H9 (cell line): ENCODE measurements at regions not wholly inside any gene's neighbourhood (a gene's known extent, or its start where the extent isn't known, plus 50 kb on each side); places are given as distances from the start of the nearest gene placed in this dataset.

Experiments
- DNase-seq: peaks from one replicate; pipeline ENCODE4 v3.0.0-alpha.2; 2017
- H2AFZ ChIP-seq: one replicate; pipeline ENCODE4 v1.6.1; 2013; ENCODE audit warnings: mild to moderate bottlenecking, low read length, control low read depth, moderate library complexity
- H2AK5ac ChIP-seq: 2 replicates; pipeline ENCODE4 v1.6.1; 2013; ENCODE audit warnings: low read length, control low read depth, mixed read lengths; ENCODE audit not compliant: insufficient read length
- H2BK120ac ChIP-seq: one replicate; pipeline ENCODE4 v1.6.1; 2013; ENCODE audit warnings: low read depth, mild to moderate bottlenecking, low read length, control low read depth, inconsistent platforms; ENCODE audit not compliant: poor library complexity, severe bottlenecking
- H2BK12ac ChIP-seq: 2 replicates; pipeline ENCODE4 v1.6.1; 2013; ENCODE audit warnings: low read length, control low read depth, mixed read lengths, low read depth; ENCODE audit not compliant: insufficient read length
- H2BK15ac ChIP-seq: 2 replicates; pipeline ENCODE4 v1.6.1; 2013; ENCODE audit warnings: low read depth, low read length, control low read depth
- H2BK20ac ChIP-seq: one replicate; pipeline ENCODE4 v1.6.1; 2013; ENCODE audit warnings: low read depth, mild to moderate bottlenecking, low read length, control low read depth, inconsistent platforms; ENCODE audit not compliant: poor library complexity, severe bottlenecking
- H2BK5ac ChIP-seq: 2 replicates; pipeline ENCODE4 v1.6.1; 2013; ENCODE audit warnings: low read length, control low read depth, mixed read lengths; ENCODE audit not compliant: insufficient read length
- H3K14ac ChIP-seq: 2 replicates; pipeline ENCODE4 v1.6.1; 2013; ENCODE audit warnings: low read length, control low read depth; ENCODE audit not compliant: insufficient read depth
- H3K18ac ChIP-seq: 2 replicates; pipeline ENCODE4 v1.6.1; 2013; ENCODE audit warnings: low read depth, mild to moderate bottlenecking, mixed read lengths, low read length, control low read depth; ENCODE audit not compliant: insufficient read length
- H3K23ac ChIP-seq: 2 replicates; pipeline ENCODE4 v1.6.1; 2013; ENCODE audit warnings: low read length, control low read depth, mixed read lengths, low read depth; ENCODE audit not compliant: insufficient read length
- H3K23me2 ChIP-seq: 2 replicates; pipeline ENCODE4 v1.6.1; 2013; ENCODE audit warnings: low read depth, mild to moderate bottlenecking, mixed read lengths, low read length, control low read depth; ENCODE audit not compliant: insufficient read length, poor library complexity, severe bottlenecking
- H3K27ac ChIP-seq: 2 replicates; pipeline ENCODE4 v1.5.1; 2013; ENCODE audit warnings: low read length, control low read depth, mixed read lengths, low read depth; ENCODE audit not compliant: insufficient read length
- H3K27me3 ChIP-seq: 2 replicates; pipeline ENCODE4 v1.6.1; 2013; ENCODE audit warnings: low read length, control low read depth, inconsistent platforms; ENCODE audit not compliant: insufficient read depth
- H3K4ac ChIP-seq: 2 replicates; pipeline ENCODE4 v1.6.1; 2013; ENCODE audit warnings: low read depth, mild to moderate bottlenecking, control low read depth, inconsistent platforms, low read length, moderate library complexity
- H3K4me1 ChIP-seq: 2 replicates; pipeline ENCODE4 v1.6.1; 2013; ENCODE audit warnings: low read length, control low read depth, inconsistent platforms; ENCODE audit not compliant: insufficient read depth
- H3K4me2 ChIP-seq: 2 replicates; pipeline ENCODE4 v1.6.1; 2013; ENCODE audit warnings: low read length, control low read depth, mixed read lengths; ENCODE audit not compliant: insufficient read length, insufficient read depth
- H3K56ac ChIP-seq: 2 replicates; pipeline ENCODE4 v1.6.1; 2013; ENCODE audit warnings: low read depth, mild to moderate bottlenecking, mixed read lengths, low read length, control low read depth; ENCODE audit not compliant: insufficient read length
- H3K79me1 ChIP-seq: 2 replicates; pipeline ENCODE4 v1.6.1; 2013; ENCODE audit warnings: low read depth, mild to moderate bottlenecking, moderate library complexity, low read length, control low read depth, inconsistent platforms; ENCODE audit not compliant: insufficient read depth, poor library complexity, severe bottlenecking
- H3K79me2 ChIP-seq: 2 replicates; pipeline ENCODE4 v1.6.1; 2013; ENCODE audit warnings: low read length, control low read depth, inconsistent platforms; ENCODE audit not compliant: insufficient read depth
- H3K9ac ChIP-seq: 2 replicates; pipeline ENCODE4 v1.6.1; 2013; ENCODE audit warnings: low read length, control low read depth, mixed read lengths; ENCODE audit not compliant: insufficient read length; ENCODE audit errors: extremely low read depth
- H3K9me3 ChIP-seq: one replicate; pipeline ENCODE4 v1.6.1; 2013; ENCODE audit warnings: low read depth, low read length, inconsistent platforms; ENCODE audit not compliant: control insufficient read depth
- H3T11ph ChIP-seq: one replicate; pipeline ENCODE4 v1.6.1; 2013; ENCODE audit warnings: mild to moderate bottlenecking, low read length, control low read depth, inconsistent platforms
- H4K20me1 ChIP-seq: one replicate; pipeline ENCODE4 v1.6.1; 2013; ENCODE audit not compliant: control insufficient read depth, insufficient read length, insufficient read depth
- H4K5ac ChIP-seq: 2 replicates; pipeline ENCODE4 v1.6.1; 2013; ENCODE audit warnings: low read depth, mild to moderate bottlenecking, mixed read lengths, low read length, control low read depth; ENCODE audit not compliant: insufficient read length
- H4K8ac ChIP-seq: replicated peaks from 2 replicates; pipeline ENCODE4 v1.6.1; 2013; ENCODE audit warnings: low read length, control low read depth, mixed read lengths, low read depth; ENCODE audit not compliant: insufficient read length
- H4K91ac ChIP-seq: 2 replicates; pipeline ENCODE4 v1.6.1; 2013; ENCODE audit warnings: low read depth, mild to moderate bottlenecking, moderate library complexity, mixed read lengths, low read length, control low read depth; ENCODE audit not compliant: insufficient read length
- H3K27ac Mint-ChIP-seq, 3 experiments: 2 replicates in 2 of 3; 3 replicates in 1 of 3; pipeline ENCODE4 v1.8.0; 2020 to 2021; ENCODE audit warnings: mixed read lengths in 3 of 3, mild to moderate bottlenecking in 1 of 3, moderate library complexity in 1 of 3
- H3K27me3 Mint-ChIP-seq: 2 replicates; pipeline ENCODE4 v1.8.0; 2021; ENCODE audit warnings: low read depth, mild to moderate bottlenecking, moderate library complexity, mixed read lengths
- H3K36me3 Mint-ChIP-seq, 3 experiments: 2 replicates in 2 of 3; 3 replicates in 1 of 3; pipeline ENCODE4 v1.8.0; 2020 to 2021; ENCODE audit warnings: low read depth in 3 of 3, mixed read lengths in 3 of 3; ENCODE audit not compliant: insufficient read depth in 1 of 3
- H3K4me1 Mint-ChIP-seq, 2 experiments: 2 replicates each; pipeline ENCODE4 v1.8.0; 2020; ENCODE audit warnings: mixed read lengths in 2 of 2
- H3K4me3 Mint-ChIP-seq, 2 experiments: 2 replicates in 1 of 2; 3 replicates in 1 of 2; pipeline ENCODE4 v1.8.0; 2020 to 2021; ENCODE audit warnings: mild to moderate bottlenecking in 2 of 2, mixed read lengths in 2 of 2, moderate library complexity in 1 of 2
- H3K9me3 Mint-ChIP-seq, 2 experiments: 2 replicates in 1 of 2; 3 replicates in 1 of 2; pipeline ENCODE4 v1.8.0; 2020; ENCODE audit warnings: mild to moderate bottlenecking in 2 of 2, mixed read lengths in 2 of 2, moderate library complexity in 1 of 2
- CTCF ChIP-seq: fragments of 200-600 bp; sonication (generic); conservative IDR thresholded peaks from 3 replicates; pipeline ENCODE4 v1.8.0; 2021; ENCODE audit warnings: antibody characterized with exemption, mild to moderate bottlenecking
- WGBS: extraction: QIAGEN DNeasy Blood & Tissue Kit; methylation state at CpG from one replicate; pipeline ENCODE4 v1.1.7; 2013; ENCODE audit warnings: missing lambda C conversion rate, low lambda C conversion rate, mixed read lengths; ENCODE audit not compliant: insufficient read length; ENCODE audit errors: extremely low coverage; 5-methylcytosine and 5-hydroxymethylcytosine counted together

GRCh38 chr1:5753549-5754421 is 238.4 kb downstream of the NPHP4 start:
- Mint-ChIP-seq H3K27me3 (peaks cover 9% of the 10 kb centered on the region), H3K36me3 (no peaks in the 10 kb centered on the region), H3K4me3 (no peak overlapping the region), H3K27ac (peak overlapping the region in 2 of 3 experiments; percentile 77 to 81; a peak in 2 of 7 replicates), H3K4me1 (peaks cover 16 to 24% of the 10 kb centered on the region in 2 experiments), H3K9me3 (no peaks in the 10 kb centered on the region; a peak in 1 of 5 replicates)
- no peak overlapping the region for H2BK15ac ChIP-seq
- H3K23ac ChIP-seq = no peak overlapping the region
- H3K4me1 ChIP-seq = peaks cover 6% of the 10 kb centered on the region; the same call in 1 of the 2 replicates
- no peak overlapping the region for H3K56ac ChIP-seq
- no peak overlapping the region for H3K4ac ChIP-seq
- no peak overlapping the region for H3K4me2 ChIP-seq
- no peak overlapping the region for H3K9ac ChIP-seq
- H4K8ac ChIP-seq = no peak overlapping the region
- H4K5ac ChIP-seq = no peak overlapping the region
- no peak overlapping the region for H2BK120ac ChIP-seq
- no peak overlapping the region for H2BK20ac ChIP-seq
- no peak overlapping the region for H2AK5ac ChIP-seq
- H3K79me2 ChIP-seq = no peaks in the 10 kb centered on the region
- H4K91ac ChIP-seq = no peak overlapping the region
- H3T11ph ChIP-seq = no peak overlapping the region
- DNase-seq = no peak
- H3K14ac ChIP-seq = no peak overlapping the region; the same call in 1 of the 2 replicates
- no peak overlapping the region for H2BK5ac ChIP-seq
- H3K79me1 ChIP-seq = no peaks in the 10 kb centered on the region
- no peak for TF ChIP-seq CTCF
- H2AFZ ChIP-seq = no peak overlapping the region
- H2BK12ac ChIP-seq = no peak overlapping the region
- H3K27ac ChIP-seq = no peak overlapping the region
- no peaks in the 10 kb centered on the region for H4K20me1 ChIP-seq
- H3K27me3 ChIP-seq = no peaks in the 10 kb centered on the region
- no peak overlapping the region for H3K18ac ChIP-seq
- H3K23me2 ChIP-seq = no peaks in the 10 kb centered on the region
- no CpG with 5 or more reads among the region's 23 CpGs for WGBS
- H3K9me3 ChIP-seq = no peaks in the 10 kb centered on the region
